ENCODE measurements at regions not wholly inside any gene's neighbourhood (a gene's known extent, or its start where the extent isn't known, plus 50 kb on each side); places are given as distances from the start of the nearest gene placed in this dataset.

DNA sequence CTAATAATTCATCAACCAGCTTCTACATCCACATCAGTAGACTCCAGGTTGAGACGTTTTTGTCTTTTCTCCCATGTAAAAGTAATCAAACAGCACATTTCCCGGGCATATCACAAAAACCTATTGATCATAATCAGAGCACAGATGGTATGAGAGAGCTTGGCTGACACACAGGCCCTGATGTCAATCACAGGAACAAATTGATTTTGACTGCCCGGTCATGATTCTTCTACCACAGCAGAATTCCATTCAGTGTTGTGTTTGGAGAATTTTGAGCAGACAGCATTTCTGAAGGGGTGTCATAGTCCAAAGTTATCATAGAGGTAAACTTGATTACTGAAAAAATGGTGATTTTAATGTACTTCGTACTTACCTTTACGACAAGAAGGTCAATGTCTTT, 351.1 kb downstream of the ZSWIM6 start:
- 91% methylated on average over 5 of the region's 5 CpGs for WGBS, 2 donors
- Histone ChIP-seq H3K27ac (no peak overlapping the region), H3K36me3 (no peaks in the 10 kb centered on the region), H3K9me3 (no peaks in the 10 kb centered on the region), H3K27me3 (no peaks in the 10 kb centered on the region), H3K4me1 (peaks cover 0 to 3% (median 0%) of the 10 kb centered on the region in 4 donors), H3K4me3 (no peak overlapping the region)
- intact Hi-C loops (cut with DNase I) = no loop called here
- TF ChIP-seq CTCF (IDR thresholded peaks at IDR 0.05) (no peak), POLR2AphosphoS5 (IDR thresholded peaks at IDR 0.05) (no peak), EP300 (IDR thresholded peaks at IDR 0.05) (no peak), POLR2A (IDR thresholded peaks at IDR 0.05) (no peak)
- no peak for DNase-seq

DNA sequence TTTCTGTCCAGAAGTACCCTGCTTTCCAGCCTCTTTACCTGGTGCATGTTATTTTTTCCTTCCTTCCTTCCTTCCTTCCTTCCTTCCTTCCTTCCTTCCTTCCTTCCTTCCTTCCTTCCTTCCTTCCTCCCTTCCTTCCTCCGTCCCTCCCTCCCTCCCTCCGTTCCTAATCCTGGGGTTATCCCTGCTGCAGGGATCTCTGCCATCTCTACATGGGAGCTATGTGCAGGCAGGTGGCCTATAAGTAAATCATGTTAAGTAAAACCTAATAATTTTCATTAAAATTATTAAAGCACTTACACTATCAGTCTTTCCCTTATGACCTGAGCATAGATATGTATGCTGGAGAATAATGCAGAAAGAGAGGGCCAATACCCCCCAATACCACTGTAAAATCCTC, 351.9 kb downstream of the ZSWIM6 start:
- TF ChIP-seq POLR2A (IDR thresholded peaks at IDR 0.05) (no peak), POLR2AphosphoS5 (IDR thresholded peaks at IDR 0.05) (no peak), CTCF (IDR thresholded peaks at IDR 0.05) (no peak), EP300 (IDR thresholded peaks at IDR 0.05) (no peak)
- Histone ChIP-seq H3K27ac (no peak overlapping the region), H3K9me3 (no peaks in the 10 kb centered on the region), H3K36me3 (no peaks in the 10 kb centered on the region), H3K27me3 (no peaks in the 10 kb centered on the region), H3K4me1 (peaks cover 0 to 3% (median 0%) of the 10 kb centered on the region in 4 donors), H3K4me3 (no peak overlapping the region)
- intact Hi-C loops (cut with DNase I) = no loop called here
- 94 to 97% methylated on average over 2 of the region's 2 CpGs for WGBS, 2 donors
- no peak for DNase-seq

GRCh38 chr5:61686491-61687257, 354.6 kb downstream of the ZSWIM6 start:
- 14 to 45% methylated on average over 5 of the region's 5 CpGs for WGBS, 2 donors

GRCh38 chr5:61687371-61687770, 355.3 kb downstream of the ZSWIM6 start:
- Histone ChIP-seq H3K9me3 (no peaks in the 10 kb centered on the region), H3K4me3 (no peak overlapping the region), H3K36me3 (no peaks in the 10 kb centered on the region), H3K4me1 (peaks cover 0 to 3% (median 0%) of the 10 kb centered on the region in 4 donors), H3K27ac (no peak overlapping the region), H3K27me3 (no peaks in the 10 kb centered on the region)
- WGBS, 2 donors = 18 to 58% methylated on average over 5 of the region's 5 CpGs
- TF ChIP-seq POLR2A (IDR thresholded peaks at IDR 0.05) = no peak
- TF ChIP-seq POLR2AphosphoS5 (IDR thresholded peaks at IDR 0.05) = no peak
- TF ChIP-seq EP300 (IDR thresholded peaks at IDR 0.05) = no peak
- TF ChIP-seq CTCF (IDR thresholded peaks at IDR 0.05) = no peak
- intact Hi-C loops (cut with DNase I) = no loop called here
- no peak for DNase-seq

More at GRCh38 chr5:61686491-61687257, 354.6 kb downstream of the ZSWIM6 start:
- Histone ChIP-seq H3K4me1 (peaks cover 0 to 3% (median 0%) of the 10 kb centered on the region in 4 donors), H3K9me3 (no peaks in the 10 kb centered on the region), H3K27ac (no peak overlapping the region), H3K27me3 (no peaks in the 10 kb centered on the region), H3K36me3 (no peaks in the 10 kb centered on the region), H3K4me3 (no peak overlapping the region)
- TF ChIP-seq POLR2AphosphoS5 (IDR thresholded peaks at IDR 0.05) (no peak), EP300 (IDR thresholded peaks at IDR 0.05) (no peak), CTCF (IDR thresholded peaks at IDR 0.05) (no peak), POLR2A (IDR thresholded peaks at IDR 0.05) (no peak)
- intact Hi-C loops (cut with DNase I) = no loop called here
- no peak for DNase-seq

All from sigmoid colon (tissue), 6 donors.